AG09319 (cell line): ENCODE measurements at regions not wholly inside any gene's neighbourhood (a gene's known extent, or its start where the extent isn't known, plus 50 kb on each side); places are given as distances from the start of the nearest gene placed in this dataset.

ENCODE experiments used
- DNase-seq: peaks from one replicate; pipeline ENCODE4 v3.0.0-alpha.2; 2010; ENCODE audit warnings: low read depth; ENCODE audit errors: extremely low read depth
- TF ChIP-seq, protein P1 (sequence below): IDR thresholded peaks from 2 replicates; pipeline ENCODE4 v1.5.1; 2011; ENCODE audit warnings: low read depth, mild to moderate bottlenecking, inconsistent platforms, low read length, moderate library complexity

DNA sequence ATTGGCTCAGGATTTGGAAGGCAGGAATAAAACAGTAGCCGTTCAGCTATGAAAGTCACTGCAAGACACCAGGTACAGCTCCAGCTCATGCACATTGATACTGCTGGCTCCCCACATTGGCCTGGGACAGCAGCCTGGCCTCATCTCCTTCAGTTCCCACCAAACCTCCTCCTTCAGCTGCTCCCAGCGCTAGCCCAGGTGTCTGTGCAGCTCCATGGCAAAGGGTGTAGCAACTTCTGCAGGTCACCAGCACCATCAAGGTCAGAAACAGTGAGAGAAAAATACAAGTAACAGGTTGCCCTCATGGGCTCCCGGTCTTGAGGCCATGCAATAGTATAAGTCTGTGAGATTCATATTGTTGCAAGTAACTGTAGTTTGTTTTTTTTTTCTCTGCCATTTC, 216.7 kb upstream of the CTAGE1 start:
- no peak for DNase-seq
- TF ChIP-seq, protein P1, sequence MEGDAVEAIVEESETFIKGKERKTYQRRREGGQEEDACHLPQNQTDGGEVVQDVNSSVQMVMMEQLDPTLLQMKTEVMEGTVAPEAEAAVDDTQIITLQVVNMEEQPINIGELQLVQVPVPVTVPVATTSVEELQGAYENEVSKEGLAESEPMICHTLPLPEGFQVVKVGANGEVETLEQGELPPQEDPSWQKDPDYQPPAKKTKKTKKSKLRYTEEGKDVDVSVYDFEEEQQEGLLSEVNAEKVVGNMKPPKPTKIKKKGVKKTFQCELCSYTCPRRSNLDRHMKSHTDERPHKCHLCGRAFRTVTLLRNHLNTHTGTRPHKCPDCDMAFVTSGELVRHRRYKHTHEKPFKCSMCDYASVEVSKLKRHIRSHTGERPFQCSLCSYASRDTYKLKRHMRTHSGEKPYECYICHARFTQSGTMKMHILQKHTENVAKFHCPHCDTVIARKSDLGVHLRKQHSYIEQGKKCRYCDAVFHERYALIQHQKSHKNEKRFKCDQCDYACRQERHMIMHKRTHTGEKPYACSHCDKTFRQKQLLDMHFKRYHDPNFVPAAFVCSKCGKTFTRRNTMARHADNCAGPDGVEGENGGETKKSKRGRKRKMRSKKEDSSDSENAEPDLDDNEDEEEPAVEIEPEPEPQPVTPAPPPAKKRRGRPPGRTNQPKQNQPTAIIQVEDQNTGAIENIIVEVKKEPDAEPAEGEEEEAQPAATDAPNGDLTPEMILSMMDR = no peak

- no peak for DNase-seq
- TF ChIP-seq, protein P1 = no peak
Measured at GRCh38 chr18:22637787-22638186, 220.1 kb upstream of the CTAGE1 start.

GRCh38 chr18:22639026-22639463, 221.3 kb upstream of the CTAGE1 start:
- TF ChIP-seq, protein P1 = no peak
- DNase-seq = peak; percentile 57

DNA sequence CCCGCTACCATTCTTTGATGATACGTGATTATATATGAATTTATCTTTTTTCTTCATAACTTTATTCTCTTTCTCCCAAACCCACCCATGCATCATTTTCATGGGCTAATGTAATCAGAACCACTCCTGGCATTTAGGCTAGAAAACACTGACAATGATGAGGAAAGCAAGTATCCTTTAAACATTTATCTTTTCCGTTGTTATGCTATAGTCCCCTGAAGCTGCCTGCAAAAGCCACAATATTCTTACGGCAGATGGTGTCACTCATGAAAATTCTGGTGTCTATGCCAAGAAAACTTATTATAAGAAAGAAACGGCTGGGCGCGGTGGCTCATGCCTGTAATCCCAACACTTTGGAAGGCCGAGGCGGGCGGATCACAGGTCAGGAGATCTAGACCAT, 221.8 kb upstream of the CTAGE1 start:
- DNase-seq = no peak
- TF ChIP-seq, protein P1 = no peak

DNA sequence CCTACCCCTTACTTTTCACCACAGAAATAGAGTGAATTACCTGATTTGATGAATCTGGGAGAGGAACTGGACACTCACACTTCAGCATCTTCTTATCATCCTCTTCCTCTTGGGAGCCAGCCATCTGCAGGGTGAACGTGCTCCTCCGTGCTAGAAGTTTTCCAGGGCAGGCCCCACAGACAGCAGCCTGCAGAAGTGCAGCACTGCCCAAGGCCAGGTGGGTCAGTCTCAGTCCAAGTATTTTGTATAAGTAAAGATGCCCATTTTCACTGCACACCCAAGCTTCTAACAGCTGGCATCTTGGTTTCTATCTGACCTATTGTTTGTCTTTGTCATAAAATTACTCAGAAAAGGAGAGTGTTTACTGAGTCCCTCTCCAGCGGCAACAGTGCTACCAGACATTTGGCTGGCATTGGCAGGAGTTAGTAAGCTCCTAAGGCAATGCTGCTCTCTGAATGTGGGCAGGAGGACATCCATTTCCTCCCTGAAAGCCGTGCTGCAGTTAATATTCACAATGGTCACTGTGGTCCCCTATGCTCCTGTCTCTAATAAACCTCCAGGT, 222.6 kb upstream of the CTAGE1 start:
- DNase-seq = no peak
- TF ChIP-seq, protein P1 = no peak

DNA sequence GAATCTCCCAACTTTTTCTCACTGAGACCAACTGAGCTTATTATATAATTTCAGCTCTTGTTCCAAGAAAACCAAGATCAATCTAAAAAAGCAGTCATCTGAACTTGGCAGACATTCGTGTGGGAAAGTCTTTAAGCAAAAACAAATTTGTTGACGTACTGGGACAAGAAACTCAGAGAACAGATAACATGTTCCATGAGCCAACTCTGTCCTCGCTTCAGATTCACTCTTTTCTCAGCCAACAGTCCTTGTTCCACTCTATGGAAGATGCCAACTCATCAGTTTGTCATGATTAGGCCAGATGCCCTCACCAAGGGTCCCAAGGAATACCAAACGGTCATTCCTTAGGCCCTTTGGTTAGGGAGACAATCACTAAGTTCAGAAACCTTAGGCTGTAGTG, 224.2 kb upstream of the CTAGE1 start:
- TF ChIP-seq, protein P1 = no peak
- no peak for DNase-seq

DNA sequence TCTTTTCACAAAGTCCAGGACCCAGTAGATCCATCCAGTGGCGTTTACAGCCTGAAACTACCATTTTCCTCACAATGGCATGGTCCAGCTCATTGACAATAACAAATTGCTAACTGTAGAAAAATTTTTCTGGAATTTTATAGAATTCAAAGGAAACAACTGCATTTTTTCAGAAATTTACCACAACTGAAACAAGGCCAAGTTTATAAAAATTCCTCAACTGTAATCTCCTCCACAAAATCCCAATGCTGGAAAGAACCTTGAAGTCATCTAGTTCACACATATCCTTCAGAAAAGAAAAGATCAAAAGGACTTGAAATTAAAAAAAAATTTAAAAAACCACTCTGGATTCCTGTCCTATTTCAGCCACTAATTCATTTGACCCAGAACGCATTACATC, 226.0 kb upstream of the CTAGE1 start:
- TF ChIP-seq, protein P1 = no peak
- DNase-seq = no peak
